PC-3 (cell line): ENCODE measurements at regions not wholly inside any gene's neighbourhood (a gene's known extent, or its start where the extent isn't known, plus 50 kb on each side); places are given as distances from the start of the nearest gene placed in this dataset.

Source experiments
- CTCF ChIP-seq: fragments of 300-600 bp; sonication (generic); conservative IDR thresholded peaks from 2 replicates; pipeline ENCODE4 v1.5.1; 2017; ENCODE audit warnings: antibody characterized with exemption, low read depth, mild to moderate bottlenecking, low read length
- EZH2 ChIP-seq: fragments of 300-600 bp; sonication (generic); IDR thresholded peaks from one replicate; pipeline ENCODE4 v1.6.1; 2017; ENCODE audit warnings: antibody characterized with exemption, mild to moderate bottlenecking, low read length; ENCODE audit not compliant: unreplicated experiment

GRCh38 chr21:24671901-24672300 lies 935.4 kb downstream of the MRPL39 start:
- TF ChIP-seq EZH2, result no peak
- TF ChIP-seq CTCF, result no peak
